Bronchial epithelial cell (primary cell): ENCODE measurements at regions not wholly inside any gene's neighbourhood (a gene's known extent, or its start where the extent isn't known, plus 50 kb on each side); places are given as distances from the start of the nearest gene placed in this dataset.

Experiments
- DNase-seq: peaks from one replicate; pipeline ENCODE4 v3.0.0-alpha.2; 2010; ENCODE audit warnings: low read depth
- FAIRE-seq: peaks from 2 replicates; lab custom pipeline; 2011; peaks lifted over from hg19 to GRCh38; lab: Jason Lieb, UNC
- H3K27me3 ChIP-seq: 2 replicates; pipeline ENCODE4 v1.5.1; 2011; ENCODE audit warnings: low read length; ENCODE audit not compliant: control insufficient read depth, insufficient read depth
- H3K36me3 ChIP-seq: 2 replicates; pipeline ENCODE4 v1.5.1; 2011; ENCODE audit warnings: low read length; ENCODE audit not compliant: control insufficient read depth, insufficient read depth
- H3K4me3 ChIP-seq: 2 replicates; pipeline ENCODE4 v1.5.1; 2011; ENCODE audit warnings: mild to moderate bottlenecking, low read depth, low read length, control low read depth
- CTCF ChIP-seq: IDR thresholded peaks from 2 replicates; pipeline ENCODE4 v1.5.1; 2011; ENCODE audit warnings: mild to moderate bottlenecking, moderate library complexity, low read length, control low read depth, inconsistent platforms; ENCODE audit not compliant: insufficient read depth, severe bottlenecking

GRCh38 chr5:152456815-152457443, 51.9 kb upstream of the NMUR2 start:
- no peaks in the 10 kb centered on the region for H3K36me3 ChIP-seq
- no peaks in the 10 kb centered on the region for H3K27me3 ChIP-seq
- no peak overlapping the region for H3K4me3 ChIP-seq
- TF ChIP-seq CTCF: no peak
- FAIRE-seq: no peak
- no peak for DNase-seq

GRCh38 chr5:152462021-152462721, 57.1 kb upstream of the NMUR2 start:
- H3K36me3 ChIP-seq: no peaks in the 10 kb centered on the region
- no peak overlapping the region for H3K4me3 ChIP-seq
- FAIRE-seq (no peak), DNase-seq (no peak)
- TF ChIP-seq CTCF: no peak
- no peaks in the 10 kb centered on the region for H3K27me3 ChIP-seq

GRCh38 chr5:152464048-152464447, 59.0 kb upstream of the NMUR2 start:
- no peak for DNase-seq
- Histone ChIP-seq H3K36me3 (no peaks in the 10 kb centered on the region), H3K27me3 (no peaks in the 10 kb centered on the region), H3K4me3 (no peak overlapping the region)
- no peak for FAIRE-seq
- no peak for TF ChIP-seq CTCF

GRCh38 chr5:152465140-152465539, 60.1 kb upstream of the NMUR2 start:
- Histone ChIP-seq H3K27me3 (no peaks in the 10 kb centered on the region), H3K36me3 (no peaks in the 10 kb centered on the region), H3K4me3 (no peak overlapping the region)
- FAIRE-seq (no peak), DNase-seq (no peak)
- TF ChIP-seq CTCF: no peak

- FAIRE-seq (no peak), DNase-seq (no peak)
- no peak overlapping the region for H3K4me3 ChIP-seq
- H3K36me3 ChIP-seq: no peaks in the 10 kb centered on the region
- no peaks in the 10 kb centered on the region for H3K27me3 ChIP-seq
- TF ChIP-seq CTCF: no peak
Measured at GRCh38 chr5:152466085-152466745, 61.1 kb upstream of the NMUR2 start.
